DND-41 (cell line): ENCODE measurements at regions not wholly inside any gene's neighbourhood (a gene's known extent, or its start where the extent isn't known, plus 50 kb on each side); places are given as distances from the start of the nearest gene placed in this dataset.

Experiments
- CTCF ChIP-seq: IDR thresholded peaks from 2 replicates; pipeline ENCODE4 v1.5.1; 2012; ENCODE audit warnings: borderline replicate concordance, low read length, moderate library complexity, mild to moderate bottlenecking; ENCODE audit not compliant: poor library complexity, severe bottlenecking; ENCODE audit errors: extremely low read depth
- EZH2 ChIP-seq: IDR thresholded peaks from 3 replicates; pipeline ENCODE4 v1.6.1; 2012; ENCODE audit warnings: borderline replicate concordance, low read depth, mild to moderate bottlenecking, moderate library complexity, low read length, inconsistent platforms; ENCODE audit not compliant: severe bottlenecking

- peak; percentile 62 for TF ChIP-seq CTCF
- no peak for TF ChIP-seq EZH2
These were observed 179.1 kb upstream of the SMIM23 start for GRCh38 chr5:171606414-171607024.
